ENCODE measurements at regions not wholly inside any gene's neighbourhood (a gene's known extent, or its start where the extent isn't known, plus 50 kb on each side); places are given as distances from the start of the nearest gene placed in this dataset.

DNA sequence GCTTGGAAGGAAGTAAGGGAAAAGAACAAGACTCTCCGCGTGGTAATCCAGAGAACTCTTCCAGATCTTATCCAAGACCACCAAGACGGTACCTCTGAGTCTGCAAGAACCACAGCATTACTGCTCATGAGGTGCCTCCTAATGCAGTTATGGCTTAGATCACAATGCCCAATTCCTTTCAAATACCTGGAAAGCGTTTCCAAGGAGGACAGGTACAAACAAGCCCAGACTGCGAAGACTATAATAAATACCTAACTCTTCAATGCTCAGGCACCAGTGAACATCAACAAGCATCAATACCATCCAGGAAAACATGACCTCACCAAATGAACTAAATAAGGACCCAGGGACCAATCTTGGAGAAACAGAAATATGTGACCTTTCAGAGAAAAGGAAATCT, 325.5 kb downstream of the CWC27 start:
- TF ChIP-seq, protein P1, sequence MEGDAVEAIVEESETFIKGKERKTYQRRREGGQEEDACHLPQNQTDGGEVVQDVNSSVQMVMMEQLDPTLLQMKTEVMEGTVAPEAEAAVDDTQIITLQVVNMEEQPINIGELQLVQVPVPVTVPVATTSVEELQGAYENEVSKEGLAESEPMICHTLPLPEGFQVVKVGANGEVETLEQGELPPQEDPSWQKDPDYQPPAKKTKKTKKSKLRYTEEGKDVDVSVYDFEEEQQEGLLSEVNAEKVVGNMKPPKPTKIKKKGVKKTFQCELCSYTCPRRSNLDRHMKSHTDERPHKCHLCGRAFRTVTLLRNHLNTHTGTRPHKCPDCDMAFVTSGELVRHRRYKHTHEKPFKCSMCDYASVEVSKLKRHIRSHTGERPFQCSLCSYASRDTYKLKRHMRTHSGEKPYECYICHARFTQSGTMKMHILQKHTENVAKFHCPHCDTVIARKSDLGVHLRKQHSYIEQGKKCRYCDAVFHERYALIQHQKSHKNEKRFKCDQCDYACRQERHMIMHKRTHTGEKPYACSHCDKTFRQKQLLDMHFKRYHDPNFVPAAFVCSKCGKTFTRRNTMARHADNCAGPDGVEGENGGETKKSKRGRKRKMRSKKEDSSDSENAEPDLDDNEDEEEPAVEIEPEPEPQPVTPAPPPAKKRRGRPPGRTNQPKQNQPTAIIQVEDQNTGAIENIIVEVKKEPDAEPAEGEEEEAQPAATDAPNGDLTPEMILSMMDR (IDR thresholded peaks at IDR 0.05 in 8 of 11, conservative IDR thresholded peaks at IDR 0.05 in 3 of 11): no peak
- no peak for TF ChIP-seq POLR2A (IDR thresholded peaks at IDR 0.05)
- no peak for TF ChIP-seq POLR2AphosphoS5 (IDR thresholded peaks at IDR 0.05)

Data from spleen (tissue), 7 donors.